Lower leg skin (tissue), 4 donors: ENCODE measurements at regions not wholly inside any gene's neighbourhood (a gene's known extent, or its start where the extent isn't known, plus 50 kb on each side); places are given as distances from the start of the nearest gene placed in this dataset.

Source experiments
- DNase-seq, 2 donors: peaks; one replicate each; pipeline ENCODE4 v3.0.0-alpha.2; 2019; ENCODE audit warnings: low spot score in 2 of 2
- H3K4me3 ChIP-seq: fragments of 200-600 bp; sonication (generic); 2 replicates; pipeline ENCODE4 v1.5.1; 2017; ENCODE audit warnings: mild to moderate bottlenecking, low read depth; ENCODE audit not compliant: poor library complexity, severe bottlenecking
- POLR2A ChIP-seq, 2 donors: fragments of 450-650 bp; IDR thresholded peaks; one replicate each; pipeline ENCODE4 v1.6.1; 2016 to 2017; ENCODE audit warnings: antibody characterized with exemption in 2 of 2, mild to moderate bottlenecking in 1 of 2, moderate library complexity in 1 of 2
- WGBS, 2 donors: methylation state at CpG; one replicate each; pipeline ENCODE4 v1.1.5; 2018; 5-methylcytosine and 5-hydroxymethylcytosine counted together
- intact Hi-C: fragments of 100-400 bp; cut with DNase I; formaldehyde crosslinking; loops from one replicate; pipeline ENCODE4 v1.15.0; 2023; ENCODE audit warnings: low total_unique reads
- TF ChIP-seq, protein P1 (sequence below), 3 donors: fragments of 450-650 bp; IDR thresholded peaks; one replicate each; pipeline ENCODE4 v1.5.1; 2016; ENCODE audit warnings: antibody characterized with exemption in 3 of 3, mild to moderate bottlenecking in 3 of 3, moderate library complexity in 2 of 3

DNA sequence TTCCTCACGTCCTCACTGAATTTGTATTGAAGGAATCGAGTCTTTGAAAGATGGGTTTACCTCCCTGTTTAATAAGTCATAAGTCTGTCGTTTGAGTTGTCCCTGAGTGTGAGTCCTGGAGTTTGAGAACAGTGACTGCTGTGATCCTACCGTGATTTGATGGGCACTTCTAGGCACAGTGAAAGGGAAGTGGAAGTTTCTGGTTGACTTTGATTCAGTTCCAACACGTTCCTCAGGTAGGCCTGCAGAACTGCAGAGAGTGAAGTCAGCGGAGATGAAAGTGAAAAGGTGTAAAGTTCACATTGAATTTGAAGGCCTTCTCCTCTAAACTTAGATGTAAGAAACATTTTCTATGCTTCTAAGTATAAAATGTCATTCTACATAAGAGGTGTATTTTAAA, 52.9 kb upstream of the ACKR3 start:
- DNase-seq, result no peak
- intact Hi-C loops, result loop anchor here (10.0 kb wide), 1 partner anchor 508 kb away; no protein-coding TSS in a partner anchor
- no peak overlapping the region for H3K4me3 ChIP-seq
- TF ChIP-seq, protein P1, sequence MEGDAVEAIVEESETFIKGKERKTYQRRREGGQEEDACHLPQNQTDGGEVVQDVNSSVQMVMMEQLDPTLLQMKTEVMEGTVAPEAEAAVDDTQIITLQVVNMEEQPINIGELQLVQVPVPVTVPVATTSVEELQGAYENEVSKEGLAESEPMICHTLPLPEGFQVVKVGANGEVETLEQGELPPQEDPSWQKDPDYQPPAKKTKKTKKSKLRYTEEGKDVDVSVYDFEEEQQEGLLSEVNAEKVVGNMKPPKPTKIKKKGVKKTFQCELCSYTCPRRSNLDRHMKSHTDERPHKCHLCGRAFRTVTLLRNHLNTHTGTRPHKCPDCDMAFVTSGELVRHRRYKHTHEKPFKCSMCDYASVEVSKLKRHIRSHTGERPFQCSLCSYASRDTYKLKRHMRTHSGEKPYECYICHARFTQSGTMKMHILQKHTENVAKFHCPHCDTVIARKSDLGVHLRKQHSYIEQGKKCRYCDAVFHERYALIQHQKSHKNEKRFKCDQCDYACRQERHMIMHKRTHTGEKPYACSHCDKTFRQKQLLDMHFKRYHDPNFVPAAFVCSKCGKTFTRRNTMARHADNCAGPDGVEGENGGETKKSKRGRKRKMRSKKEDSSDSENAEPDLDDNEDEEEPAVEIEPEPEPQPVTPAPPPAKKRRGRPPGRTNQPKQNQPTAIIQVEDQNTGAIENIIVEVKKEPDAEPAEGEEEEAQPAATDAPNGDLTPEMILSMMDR (IDR thresholded peaks at IDR 0.05), result no peak
- TF ChIP-seq POLR2A (IDR thresholded peaks at IDR 0.05), result no peak
- WGBS, 2 donors, result 82 to 93% methylated on average over 6 of the region's 6 CpGs

DNA sequence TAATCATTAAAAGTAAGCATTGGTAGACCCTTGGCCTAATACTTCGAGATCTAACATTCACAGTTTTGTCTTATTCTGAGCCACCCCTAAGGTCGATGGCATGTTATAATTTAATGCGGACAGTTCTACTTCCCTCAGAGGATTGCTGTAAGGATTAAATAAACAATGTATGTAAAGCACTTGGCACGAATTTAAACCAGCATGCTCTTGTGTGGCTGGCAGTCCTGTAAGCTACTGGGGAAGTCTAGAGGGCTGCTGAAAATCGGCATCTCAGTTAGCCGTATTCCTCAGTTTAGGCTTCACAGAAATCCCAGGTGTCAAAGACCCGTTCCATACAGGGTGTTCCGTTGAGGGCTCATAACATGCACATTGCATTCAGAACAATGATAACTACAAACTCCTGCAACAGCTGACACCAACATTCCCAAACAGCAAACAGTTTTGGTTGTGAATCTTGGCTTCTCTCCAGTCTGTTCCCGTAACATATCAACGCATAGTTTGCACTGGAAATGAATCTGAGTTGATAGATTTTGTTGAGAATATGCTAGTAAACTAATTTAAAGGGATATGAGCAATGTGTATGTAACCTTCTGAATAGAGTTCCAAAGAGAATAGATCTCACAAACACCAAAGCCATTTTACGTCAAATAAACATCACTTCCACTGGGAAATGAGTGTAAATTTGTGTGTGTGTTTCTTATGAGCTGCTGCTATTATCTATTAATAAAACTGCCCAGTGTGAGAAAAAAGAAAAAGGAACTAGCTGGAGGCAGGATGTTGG, 52.2 kb upstream of the ACKR3 start:
- 77 to 81% methylated on average over 11 of the region's 11 CpGs for WGBS, 2 donors
- intact Hi-C loops, result loop anchor here (10.0 kb wide), 1 partner anchor 507 kb away; no protein-coding TSS in a partner anchor

More for the DNA sequence above, 52.2 kb upstream of the ACKR3 start:
- TF ChIP-seq, protein P1 (IDR thresholded peaks at IDR 0.05), result no peak
- no peak for TF ChIP-seq POLR2A (IDR thresholded peaks at IDR 0.05)
- no peak overlapping the region for H3K4me3 ChIP-seq
- no peak for DNase-seq
